Panc1 (cell line): ENCODE measurements at regions not wholly inside any gene's neighbourhood (a gene's known extent, or its start where the extent isn't known, plus 50 kb on each side); places are given as distances from the start of the nearest gene placed in this dataset.

Source experiments
- CTCF ChIP-seq: fragments of 450-650 bp; IDR thresholded peaks from 2 replicates; pipeline ENCODE4 v1.5.1; 2017; ENCODE audit warnings: mild to moderate bottlenecking
- POLR2AphosphoS5 ChIP-seq: IDR thresholded peaks from 2 replicates; pipeline ENCODE4 v1.6.1; 2012; ENCODE audit warnings: mild to moderate bottlenecking, low read depth, low read length, moderate library complexity
- REST ChIP-seq, 2 experiments: IDR thresholded peaks; 2 replicates each; pipeline ENCODE4 v1.6.1; 2011 to 2012; ENCODE audit warnings: low read depth in 2 of 2, control low read depth in 1 of 2, low read length in 1 of 2, mild to moderate bottlenecking in 1 of 2, moderate library complexity in 1 of 2; ENCODE audit not compliant: insufficient read depth in 1 of 2
- SIN3A ChIP-seq: IDR thresholded peaks from 2 replicates; pipeline ENCODE4 v1.6.1; 2012; ENCODE audit warnings: low read depth, mild to moderate bottlenecking, low read length, moderate library complexity, borderline replicate concordance; ENCODE audit not compliant: insufficient read depth

GRCh38 chr2:10980071-10980470, 68.3 kb downstream of the KCNF1 start:
- TF ChIP-seq CTCF (no peak), SIN3A (no peak), POLR2AphosphoS5 (no peak), REST (IDR thresholded peaks at IDR 0.05; ENCODE audit: insufficient read depth in 1 of 2, low read depth in 2 of 2, low read length in 1 of 2) (no peak)
